ENCODE measurements at regions not wholly inside any gene's neighbourhood (a gene's known extent, or its start where the extent isn't known, plus 50 kb on each side); places are given as distances from the start of the nearest gene placed in this dataset.
A peak's percentile ranks its signal among the peaks of the same experiment; 100 is the strongest.

DNA sequence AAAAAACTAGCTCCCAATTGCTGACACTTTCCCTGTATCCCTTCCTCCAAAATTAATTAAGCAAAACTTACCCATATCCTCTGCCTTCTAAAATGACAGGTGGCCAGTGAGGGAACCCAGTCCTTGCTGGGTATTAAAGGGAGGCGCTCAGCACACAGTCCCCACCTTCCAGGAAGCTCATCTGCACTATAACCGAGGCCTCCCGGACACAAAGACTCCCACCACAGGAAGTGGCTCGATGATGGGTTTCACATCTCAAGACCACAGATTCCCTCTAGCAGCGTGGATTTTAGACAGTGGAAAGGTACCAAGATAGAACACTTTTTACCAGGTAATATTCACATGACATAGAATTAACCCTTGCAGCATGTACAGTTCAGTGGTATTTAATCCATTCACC lies 126.8 kb upstream of the NCOR2 start:
- TF ChIP-seq CTCF (IDR thresholded peaks at IDR 0.05; ENCODE audit: low read depth, low read length) = no peak
- H3K4me3 ChIP-seq (replicated peaks in 1 of 2; ENCODE audit: low read depth in 2 of 2, low read length in 2 of 2) = no peak overlapping the region
- no peak for DNase-seq (ENCODE audit: low read depth in 2 of 2)

- no peak for DNase-seq (ENCODE audit: low read depth in 2 of 2)
- H3K4me3 ChIP-seq (replicated peaks in 1 of 2; ENCODE audit: low read depth in 2 of 2, low read length in 2 of 2) = no peak overlapping the region
- TF ChIP-seq CTCF (IDR thresholded peaks at IDR 0.05; ENCODE audit: low read depth, low read length) = no peak
These were observed 125.8 kb upstream of the NCOR2 start for GRCh38 chr12:124693111-124693723.

DNA sequence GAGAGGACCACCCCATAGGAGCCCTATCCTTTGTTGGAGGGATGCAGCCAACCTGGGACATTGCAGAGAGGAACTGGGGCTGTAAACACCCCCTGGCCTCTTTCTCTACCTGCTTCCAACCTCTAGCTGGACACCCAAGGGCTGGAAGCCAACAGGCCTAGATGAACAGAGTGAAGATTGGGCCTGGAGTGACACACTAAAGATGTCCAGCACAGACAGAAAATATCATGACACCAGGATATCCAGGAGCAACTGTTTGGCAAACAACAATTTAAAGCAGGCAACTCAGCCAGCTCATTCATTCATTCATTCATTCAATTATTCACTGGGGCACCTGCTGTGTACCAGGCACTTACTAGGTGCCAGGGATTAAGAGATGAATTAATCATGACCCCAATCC lies 125.0 kb upstream of the NCOR2 start:
- no peak for DNase-seq (ENCODE audit: low read depth in 2 of 2)

GRCh38 chr12:124691429-124691828 lies 124.0 kb upstream of the NCOR2 start:
- TF ChIP-seq CTCF (IDR thresholded peaks at IDR 0.05; ENCODE audit: low read depth, low read length) = no peak
- no peak overlapping the region for H3K4me3 ChIP-seq (replicated peaks in 1 of 2; ENCODE audit: low read depth in 2 of 2, low read length in 2 of 2)
- no peak for DNase-seq (ENCODE audit: low read depth in 2 of 2)

More for the DNA sequence above, 125.0 kb upstream of the NCOR2 start:
- no peak overlapping the region for H3K4me3 ChIP-seq (replicated peaks in 1 of 2; ENCODE audit: low read depth in 2 of 2, low read length in 2 of 2)
- TF ChIP-seq CTCF (IDR thresholded peaks at IDR 0.05; ENCODE audit: low read depth, low read length) = no peak

DNA sequence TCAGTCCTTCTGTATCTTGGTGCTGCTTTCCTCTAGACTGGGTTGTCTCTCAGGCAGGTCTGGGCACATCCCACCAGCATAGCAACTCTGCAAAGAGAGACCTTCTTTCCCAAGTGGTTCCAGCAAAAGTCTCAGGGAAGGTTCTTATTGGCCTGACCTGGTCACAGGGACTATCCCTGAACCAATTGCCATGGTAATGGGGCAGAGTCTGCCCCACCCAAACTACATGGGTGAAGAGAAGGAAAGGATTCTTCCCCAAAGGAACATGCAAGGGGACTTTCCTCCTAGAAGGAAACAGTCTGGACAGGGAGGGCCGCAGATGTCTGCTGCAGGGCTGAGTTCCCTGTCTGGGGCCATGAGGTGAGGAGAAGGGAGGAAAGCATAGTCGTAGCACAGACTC lies 122.2 kb upstream of the NCOR2 start:
- H3K4me3 ChIP-seq (replicated peaks in 1 of 2; ENCODE audit: low read depth in 2 of 2, low read length in 2 of 2) = no peak overlapping the region
- no peak for DNase-seq (ENCODE audit: low read depth in 2 of 2)
- no peak for TF ChIP-seq CTCF (IDR thresholded peaks at IDR 0.05; ENCODE audit: low read depth, low read length)

DNA sequence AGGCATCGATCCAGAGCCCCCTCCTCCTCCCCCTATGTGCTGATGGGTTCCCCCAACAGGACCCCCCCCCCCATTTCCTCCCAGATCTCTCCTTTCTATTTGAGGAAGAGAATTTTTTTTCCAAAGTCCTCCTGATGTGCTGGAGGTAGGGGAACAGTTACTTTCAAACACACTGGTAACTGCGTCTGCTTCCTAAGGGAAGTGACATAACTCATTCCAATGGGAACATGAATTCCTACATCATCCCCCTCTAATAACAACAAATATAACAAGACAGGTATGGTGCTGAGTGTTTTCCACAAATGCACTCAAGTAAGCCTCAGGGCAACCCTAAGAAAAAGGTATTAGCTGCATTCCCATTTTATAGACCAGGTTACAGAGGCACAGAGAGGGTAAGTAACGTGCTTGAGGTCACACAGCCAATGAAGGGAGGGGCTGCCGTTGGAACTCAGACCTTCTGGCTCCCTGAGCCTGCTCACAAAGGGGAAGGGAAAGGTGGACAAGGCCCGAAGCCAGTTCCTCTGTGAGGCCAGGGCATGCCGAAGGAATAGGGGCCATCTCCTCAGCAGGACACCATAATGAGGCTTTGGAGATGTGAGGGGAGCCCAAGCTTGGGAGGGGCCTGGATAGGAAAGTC lies 121.1 kb upstream of the NCOR2 start:
- TF ChIP-seq CTCF (IDR thresholded peaks at IDR 0.05; ENCODE audit: low read depth, low read length) = no peak
- peak in 1 of 2 donors; percentile 33 for DNase-seq (ENCODE audit: low read depth in 2 of 2)
- H3K4me3 ChIP-seq (replicated peaks in 1 of 2; ENCODE audit: low read depth in 2 of 2, low read length in 2 of 2) = no peak overlapping the region

All from cardiac fibroblast (primary cell).